Tibial nerve (tissue), 4 donors: ENCODE measurements at regions not wholly inside any gene's neighbourhood (a gene's known extent, or its start where the extent isn't known, plus 50 kb on each side); places are given as distances from the start of the nearest gene placed in this dataset.

Experiments
- DNase-seq, 2 donors: peaks; one replicate each; pipeline ENCODE4 v3.0.0-alpha.2; 2019; ENCODE audit warnings: low spot score in 2 of 2
- H3K27ac ChIP-seq, 4 donors: fragments of 200-600 bp; sonication (generic) in 3 of 4; one replicate each; pipeline ENCODE4 v1.5.1; 2017 to 2019; ENCODE audit warnings: mild to moderate bottlenecking in 1 of 4
- H3K27me3 ChIP-seq, 2 donors: fragments of 200-600 bp; sonication (generic) in 1 of 2; one replicate each; pipeline versions ENCODE4 v1.5.1 to v1.6.0; 2017 to 2019
- H3K36me3 ChIP-seq, 3 donors: fragments of 200-600 bp; sonication (generic); one replicate each; pipeline ENCODE4 v1.5.1; 2018 to 2019
- H3K4me1 ChIP-seq, 4 donors: fragments of 200-600 bp; sonication (generic) in 3 of 4; one replicate each; pipeline ENCODE4 v1.5.1; 2017 to 2019
- H3K4me3 ChIP-seq, 4 donors: fragments of 200-600 bp; sonication (generic) in 3 of 4; one replicate each; pipeline ENCODE4 v1.5.1; 2017 to 2019; ENCODE audit warnings: mild to moderate bottlenecking in 1 of 4, moderate library complexity in 1 of 4
- H3K9me3 ChIP-seq, 4 donors: fragments of 200-600 bp; sonication (generic) in 3 of 4; one replicate each; pipeline ENCODE4 v1.5.1; 2017 to 2019
- CTCF ChIP-seq, 5 experiments: fragments of 200-600 bp in 3 of 5; fragments of 450-650 bp in 2 of 5; sonication (generic) in 3 of 5; IDR thresholded peaks; one replicate each; pipeline ENCODE4 v1.5.1; 2016 to 2019; ENCODE audit warnings: antibody characterized with exemption in 5 of 5, mild to moderate bottlenecking in 3 of 5, moderate library complexity in 2 of 5
- EP300 ChIP-seq, 2 donors: sonication (generic); formaldehyde crosslinking; IDR thresholded peaks; one replicate each; pipeline ENCODE4 v1.6.1; 2017; ENCODE audit warnings: antibody characterized with exemption in 2 of 2, mild to moderate bottlenecking in 1 of 2
- POLR2A ChIP-seq, 2 donors: fragments of 450-650 bp; IDR thresholded peaks; one replicate each; pipeline ENCODE4 v1.6.1; 2017; ENCODE audit warnings: antibody characterized with exemption in 2 of 2, mild to moderate bottlenecking in 2 of 2, moderate library complexity in 2 of 2
- WGBS, 2 donors: methylation state at CpG; one replicate each; pipeline ENCODE4 v1.1.5; 2018; 5-methylcytosine and 5-hydroxymethylcytosine counted together

- H3K4me3 ChIP-seq, result no peak overlapping the region
- no peak overlapping the region for H3K27ac ChIP-seq
- no peaks in the 10 kb centered on the region for H3K4me1 ChIP-seq
- no peak for DNase-seq
- no peaks in the 10 kb centered on the region for H3K27me3 ChIP-seq
- peaks cover 0 to 2% (median 0%) of the 10 kb centered on the region in 4 donors for H3K9me3 ChIP-seq
- H3K36me3 ChIP-seq, result no peaks in the 10 kb centered on the region
- TF ChIP-seq EP300 (IDR thresholded peaks at IDR 0.05), result no peak
- TF ChIP-seq CTCF (IDR thresholded peaks at IDR 0.05), result no peak
- TF ChIP-seq POLR2A (IDR thresholded peaks at IDR 0.05), result no peak
Observed at GRCh38 chr3:157695586-157695985, 192.4 kb upstream of the VEPH1 start.

GRCh38 chr3:157695103-157695502, 191.9 kb upstream of the VEPH1 start:
- H3K36me3 ChIP-seq, result no peaks in the 10 kb centered on the region
- H3K27ac ChIP-seq, result no peak overlapping the region
- no peak for DNase-seq
- TF ChIP-seq CTCF (IDR thresholded peaks at IDR 0.05) (no peak), EP300 (IDR thresholded peaks at IDR 0.05) (no peak), POLR2A (IDR thresholded peaks at IDR 0.05) (no peak)
- no peak overlapping the region for H3K4me3 ChIP-seq
- no peaks in the 10 kb centered on the region for H3K27me3 ChIP-seq
- H3K4me1 ChIP-seq, result no peaks in the 10 kb centered on the region
- H3K9me3 ChIP-seq, result peaks cover 0 to 4% (median 0%) of the 10 kb centered on the region in 4 donors
- WGBS, 2 donors, result 93 to 98% methylated on average over 2 of the region's 2 CpGs

- DNase-seq, result no peak
- H3K27me3 ChIP-seq, result no peaks in the 10 kb centered on the region
- TF ChIP-seq CTCF (IDR thresholded peaks at IDR 0.05), result no peak
- TF ChIP-seq EP300 (IDR thresholded peaks at IDR 0.05), result no peak
- TF ChIP-seq POLR2A (IDR thresholded peaks at IDR 0.05), result no peak
- no peak overlapping the region for H3K27ac ChIP-seq
- H3K4me3 ChIP-seq, result no peak overlapping the region
- H3K36me3 ChIP-seq, result no peaks in the 10 kb centered on the region
- no peaks in the 10 kb centered on the region for H3K4me1 ChIP-seq
- WGBS, 2 donors, result 71 to 90% methylated on average over 1 of the region's 1 CpG
- peaks cover 0 to 8% (median 0%) of the 10 kb centered on the region in 4 donors for H3K9me3 ChIP-seq
Observed at GRCh38 chr3:157693762-157694161, 190.5 kb upstream of the VEPH1 start.

GRCh38 chr3:157692468-157692867, 189.3 kb upstream of the VEPH1 start:
- Histone ChIP-seq H3K36me3 (no peaks in the 10 kb centered on the region), H3K4me1 (no peaks in the 10 kb centered on the region), H3K4me3 (no peak overlapping the region), H3K9me3 (peaks cover 0 to 8% (median 0%) of the 10 kb centered on the region in 4 donors), H3K27ac (no peak overlapping the region), H3K27me3 (no peaks in the 10 kb centered on the region)
- 95 to 97% methylated on average over 1 of the region's 1 CpG for WGBS, 2 donors
- no peak for DNase-seq
- TF ChIP-seq POLR2A (IDR thresholded peaks at IDR 0.05), result no peak
- no peak for TF ChIP-seq CTCF (IDR thresholded peaks at IDR 0.05)
- no peak for TF ChIP-seq EP300 (IDR thresholded peaks at IDR 0.05)

GRCh38 chr3:157683668-157684067, 180.5 kb upstream of the VEPH1 start:
- TF ChIP-seq CTCF (IDR thresholded peaks at IDR 0.05) (no peak), POLR2A (IDR thresholded peaks at IDR 0.05) (no peak), EP300 (IDR thresholded peaks at IDR 0.05) (no peak)
- no peak overlapping the region for H3K4me3 ChIP-seq
- DNase-seq, result no peak
- H3K9me3 ChIP-seq, result peaks cover 0 to 7% (median 0%) of the 10 kb centered on the region in 4 donors
- no peaks in the 10 kb centered on the region for H3K36me3 ChIP-seq
- 37 to 50% methylated on average over 3 of the region's 3 CpGs for WGBS, 2 donors
- H3K4me1 ChIP-seq, result no peaks in the 10 kb centered on the region
- H3K27ac ChIP-seq, result no peak overlapping the region
- H3K27me3 ChIP-seq, result no peaks in the 10 kb centered on the region
